ENCODE measurements at regions not wholly inside any gene's neighbourhood (a gene's known extent, or its start where the extent isn't known, plus 50 kb on each side); places are given as distances from the start of the nearest gene placed in this dataset.

GRCh38 chr2:66696374-66696773 lies 261.4 kb downstream of the MEIS1 start:
- no peaks in the 10 kb centered on the region for H3K27me3 ChIP-seq (ENCODE audit: control insufficient read depth, low read length)
- H3K9me3 ChIP-seq (ENCODE audit: control insufficient read depth, insufficient read depth, low read length) = no peaks in the 10 kb centered on the region
- H3K4me3 ChIP-seq (ENCODE audit: low read length) = no peak overlapping the region
- H3K4me2 ChIP-seq (ENCODE audit: low read length) = no peak overlapping the region
- no peaks in the 10 kb centered on the region for H3K36me3 ChIP-seq (ENCODE audit: control insufficient read depth, low read length)
- H3K79me2 ChIP-seq (ENCODE audit: control insufficient read depth, low read length) = no peaks in the 10 kb centered on the region
- TF ChIP-seq, protein P1, sequence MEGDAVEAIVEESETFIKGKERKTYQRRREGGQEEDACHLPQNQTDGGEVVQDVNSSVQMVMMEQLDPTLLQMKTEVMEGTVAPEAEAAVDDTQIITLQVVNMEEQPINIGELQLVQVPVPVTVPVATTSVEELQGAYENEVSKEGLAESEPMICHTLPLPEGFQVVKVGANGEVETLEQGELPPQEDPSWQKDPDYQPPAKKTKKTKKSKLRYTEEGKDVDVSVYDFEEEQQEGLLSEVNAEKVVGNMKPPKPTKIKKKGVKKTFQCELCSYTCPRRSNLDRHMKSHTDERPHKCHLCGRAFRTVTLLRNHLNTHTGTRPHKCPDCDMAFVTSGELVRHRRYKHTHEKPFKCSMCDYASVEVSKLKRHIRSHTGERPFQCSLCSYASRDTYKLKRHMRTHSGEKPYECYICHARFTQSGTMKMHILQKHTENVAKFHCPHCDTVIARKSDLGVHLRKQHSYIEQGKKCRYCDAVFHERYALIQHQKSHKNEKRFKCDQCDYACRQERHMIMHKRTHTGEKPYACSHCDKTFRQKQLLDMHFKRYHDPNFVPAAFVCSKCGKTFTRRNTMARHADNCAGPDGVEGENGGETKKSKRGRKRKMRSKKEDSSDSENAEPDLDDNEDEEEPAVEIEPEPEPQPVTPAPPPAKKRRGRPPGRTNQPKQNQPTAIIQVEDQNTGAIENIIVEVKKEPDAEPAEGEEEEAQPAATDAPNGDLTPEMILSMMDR (IDR thresholded peaks at IDR 0.05; ENCODE audit: low read depth, low read length, poor library complexity, severe bottlenecking) = no peak
- TF ChIP-seq EZH2phosphoT487 (IDR thresholded peaks at IDR 0.05; ENCODE audit: borderline replicate concordance, low read length) = no peak
- H3F3A ChIP-seq (ENCODE audit: control insufficient read depth, insufficient read depth) = no peaks in the 10 kb centered on the region
- H3K4me1 ChIP-seq (ENCODE audit: control insufficient read depth, low read length) = no peaks in the 10 kb centered on the region
- H3K9me2 ChIP-seq (replicated peaks; ENCODE audit: control insufficient read depth, low read length) = no peaks in the 10 kb centered on the region
- no peaks in the 10 kb centered on the region for H4K20me1 ChIP-seq (ENCODE audit: control insufficient read depth, insufficient read depth, low read depth, low read length)
- H3K27ac ChIP-seq (ENCODE audit: low read depth, low read length) = no peak overlapping the region

- H3K27ac ChIP-seq (ENCODE audit: low read depth, low read length) = no peak overlapping the region
- H3F3A ChIP-seq (ENCODE audit: control insufficient read depth, insufficient read depth) = no peaks in the 10 kb centered on the region
These were observed 262.0 kb downstream of the MEIS1 start for GRCh38 chr2:66696886-66697285.

GRCh38 chr2:66697366-66697765 lies 262.4 kb downstream of the MEIS1 start:
- no peaks in the 10 kb centered on the region for H3K36me3 ChIP-seq (ENCODE audit: control insufficient read depth, low read length)
- no peaks in the 10 kb centered on the region for H3K4me1 ChIP-seq (ENCODE audit: control insufficient read depth, low read length)
- H3K27ac ChIP-seq (ENCODE audit: low read depth, low read length) = no peak overlapping the region
- H3F3A ChIP-seq (ENCODE audit: control insufficient read depth, insufficient read depth) = no peaks in the 10 kb centered on the region
- TF ChIP-seq EZH2phosphoT487 (IDR thresholded peaks at IDR 0.05; ENCODE audit: borderline replicate concordance, low read length) = no peak
- TF ChIP-seq, protein P1 (IDR thresholded peaks at IDR 0.05; ENCODE audit: low read depth, low read length, poor library complexity, severe bottlenecking) = no peak
- no peaks in the 10 kb centered on the region for H4K20me1 ChIP-seq (ENCODE audit: control insufficient read depth, insufficient read depth, low read depth, low read length)
- H3K9me2 ChIP-seq (replicated peaks; ENCODE audit: control insufficient read depth, low read length) = no peaks in the 10 kb centered on the region
- H3K4me2 ChIP-seq (ENCODE audit: low read length) = no peak overlapping the region
- H3K9me3 ChIP-seq (ENCODE audit: control insufficient read depth, insufficient read depth, low read length) = no peaks in the 10 kb centered on the region
- no peaks in the 10 kb centered on the region for H3K27me3 ChIP-seq (ENCODE audit: control insufficient read depth, low read length)
- no peaks in the 10 kb centered on the region for H3K79me2 ChIP-seq (ENCODE audit: control insufficient read depth, low read length)
- no peak overlapping the region for H3K4me3 ChIP-seq (ENCODE audit: low read length)

More at GRCh38 chr2:66696886-66697285, 262.0 kb downstream of the MEIS1 start:
- Histone ChIP-seq H3K9me2 (replicated peaks; ENCODE audit: control insufficient read depth, low read length) (no peaks in the 10 kb centered on the region), H3K79me2 (ENCODE audit: control insufficient read depth, low read length) (no peaks in the 10 kb centered on the region), H3K4me2 (ENCODE audit: low read length) (no peak overlapping the region), H3K36me3 (ENCODE audit: control insufficient read depth, low read length) (no peaks in the 10 kb centered on the region), H3K4me3 (ENCODE audit: low read length) (no peak overlapping the region), H3K4me1 (ENCODE audit: control insufficient read depth, low read length) (no peaks in the 10 kb centered on the region), H4K20me1 (ENCODE audit: control insufficient read depth, insufficient read depth, low read depth, low read length) (no peaks in the 10 kb centered on the region), H3K27me3 (ENCODE audit: control insufficient read depth, low read length) (no peaks in the 10 kb centered on the region), H3K9me3 (ENCODE audit: control insufficient read depth, insufficient read depth, low read length) (no peaks in the 10 kb centered on the region)
- TF ChIP-seq, protein P1 (IDR thresholded peaks at IDR 0.05; ENCODE audit: low read depth, low read length, poor library complexity, severe bottlenecking) = no peak
- no peak for TF ChIP-seq EZH2phosphoT487 (IDR thresholded peaks at IDR 0.05; ENCODE audit: borderline replicate concordance, low read length)

DNA sequence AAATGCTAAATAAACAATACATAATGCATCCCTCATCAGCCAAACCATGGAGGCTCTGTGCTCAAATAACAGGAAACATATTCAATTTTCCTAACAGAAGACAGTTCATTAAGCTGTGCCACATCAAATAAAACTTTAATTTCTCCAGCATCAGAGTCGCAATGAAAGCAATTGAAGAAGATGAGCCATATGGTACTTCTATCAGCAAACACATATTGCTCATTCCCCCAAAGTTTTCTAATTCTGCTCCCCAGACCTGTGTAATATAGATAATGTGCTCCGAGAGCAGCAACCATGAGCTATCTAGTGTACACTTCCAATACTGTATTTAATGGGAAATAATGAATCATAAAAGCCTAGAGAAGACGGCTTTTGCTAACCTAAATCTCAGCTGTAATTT lies 263.2 kb downstream of the MEIS1 start:
- TF ChIP-seq EZH2phosphoT487 (IDR thresholded peaks at IDR 0.05; ENCODE audit: borderline replicate concordance, low read length) = no peak
- TF ChIP-seq, protein P1 (IDR thresholded peaks at IDR 0.05; ENCODE audit: low read depth, low read length, poor library complexity, severe bottlenecking) = no peak
- Histone ChIP-seq H3K4me1 (ENCODE audit: control insufficient read depth, low read length) (no peaks in the 10 kb centered on the region), H3K79me2 (ENCODE audit: control insufficient read depth, low read length) (no peaks in the 10 kb centered on the region), H4K20me1 (ENCODE audit: control insufficient read depth, insufficient read depth, low read depth, low read length) (no peaks in the 10 kb centered on the region), H3K9me2 (replicated peaks; ENCODE audit: control insufficient read depth, low read length) (no peaks in the 10 kb centered on the region), H3K9me3 (ENCODE audit: control insufficient read depth, insufficient read depth, low read length) (no peaks in the 10 kb centered on the region), H3K36me3 (ENCODE audit: control insufficient read depth, low read length) (no peaks in the 10 kb centered on the region), H3K4me3 (ENCODE audit: low read length) (no peak overlapping the region), H3F3A (ENCODE audit: control insufficient read depth, insufficient read depth) (no peaks in the 10 kb centered on the region), H3K4me2 (ENCODE audit: low read length) (no peak overlapping the region), H3K27me3 (ENCODE audit: control insufficient read depth, low read length) (no peaks in the 10 kb centered on the region), H3K27ac (ENCODE audit: low read depth, low read length) (no peak overlapping the region)
